Osteocyte (in vitro differentiated cells): ENCODE measurements at regions not wholly inside any gene's neighbourhood (a gene's known extent, or its start where the extent isn't known, plus 50 kb on each side); places are given as distances from the start of the nearest gene placed in this dataset.

Experiments used
- DNase-seq: peaks from one replicate; pipeline ENCODE4 v3.0.0; 2021; ENCODE audit warnings: mixed read lengths; ENCODE audit not compliant: unreplicated experiment; ENCODE audit errors: extremely low spot score
- H3K27ac Mint-ChIP-seq: one replicate; pipeline ENCODE4 v1.8.0; 2021; ENCODE audit warnings: mild to moderate bottlenecking, mixed read lengths; ENCODE audit not compliant: unreplicated experiment
- H3K27me3 Mint-ChIP-seq: one replicate; pipeline ENCODE4 v1.8.0; 2021; ENCODE audit warnings: mixed read lengths; ENCODE audit not compliant: unreplicated experiment
- H3K36me3 Mint-ChIP-seq: one replicate; pipeline ENCODE4 v1.8.0; 2021; ENCODE audit warnings: mixed read lengths; ENCODE audit not compliant: unreplicated experiment
- H3K4me1 Mint-ChIP-seq: one replicate; pipeline ENCODE4 v1.8.0; 2021; ENCODE audit warnings: mixed read lengths; ENCODE audit not compliant: unreplicated experiment
- H3K4me3 Mint-ChIP-seq: one replicate; pipeline ENCODE4 v1.8.0; 2021; ENCODE audit warnings: mild to moderate bottlenecking, moderate library complexity, mixed read lengths; ENCODE audit not compliant: unreplicated experiment
- H3K9me3 Mint-ChIP-seq: one replicate; pipeline ENCODE4 v1.8.0; 2021; ENCODE audit warnings: mixed read lengths; ENCODE audit not compliant: unreplicated experiment
- TF ChIP-seq, protein P1 (sequence below): fragments of 200-600 bp; sonication (generic); IDR thresholded peaks from 2 replicates; pipeline ENCODE4 v1.5.0; 2021; ENCODE audit warnings: antibody characterized with exemption, mild to moderate bottlenecking, moderate library complexity

- H3K27ac Mint-ChIP-seq, result no peak overlapping the region
- H3K27me3 Mint-ChIP-seq, result no peaks in the 10 kb centered on the region
- TF ChIP-seq, protein P1, sequence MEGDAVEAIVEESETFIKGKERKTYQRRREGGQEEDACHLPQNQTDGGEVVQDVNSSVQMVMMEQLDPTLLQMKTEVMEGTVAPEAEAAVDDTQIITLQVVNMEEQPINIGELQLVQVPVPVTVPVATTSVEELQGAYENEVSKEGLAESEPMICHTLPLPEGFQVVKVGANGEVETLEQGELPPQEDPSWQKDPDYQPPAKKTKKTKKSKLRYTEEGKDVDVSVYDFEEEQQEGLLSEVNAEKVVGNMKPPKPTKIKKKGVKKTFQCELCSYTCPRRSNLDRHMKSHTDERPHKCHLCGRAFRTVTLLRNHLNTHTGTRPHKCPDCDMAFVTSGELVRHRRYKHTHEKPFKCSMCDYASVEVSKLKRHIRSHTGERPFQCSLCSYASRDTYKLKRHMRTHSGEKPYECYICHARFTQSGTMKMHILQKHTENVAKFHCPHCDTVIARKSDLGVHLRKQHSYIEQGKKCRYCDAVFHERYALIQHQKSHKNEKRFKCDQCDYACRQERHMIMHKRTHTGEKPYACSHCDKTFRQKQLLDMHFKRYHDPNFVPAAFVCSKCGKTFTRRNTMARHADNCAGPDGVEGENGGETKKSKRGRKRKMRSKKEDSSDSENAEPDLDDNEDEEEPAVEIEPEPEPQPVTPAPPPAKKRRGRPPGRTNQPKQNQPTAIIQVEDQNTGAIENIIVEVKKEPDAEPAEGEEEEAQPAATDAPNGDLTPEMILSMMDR, result no peak
- H3K36me3 Mint-ChIP-seq, result no peaks in the 10 kb centered on the region
- H3K4me1 Mint-ChIP-seq, result peaks cover 2% of the 10 kb centered on the region
- DNase-seq, result no peak
- no peak overlapping the region for H3K4me3 Mint-ChIP-seq
- H3K9me3 Mint-ChIP-seq, result peaks cover 4% of the 10 kb centered on the region
Measured at GRCh38 chr3:80308637-80309036, 540.8 kb upstream of the ROBO1 start.

DNA sequence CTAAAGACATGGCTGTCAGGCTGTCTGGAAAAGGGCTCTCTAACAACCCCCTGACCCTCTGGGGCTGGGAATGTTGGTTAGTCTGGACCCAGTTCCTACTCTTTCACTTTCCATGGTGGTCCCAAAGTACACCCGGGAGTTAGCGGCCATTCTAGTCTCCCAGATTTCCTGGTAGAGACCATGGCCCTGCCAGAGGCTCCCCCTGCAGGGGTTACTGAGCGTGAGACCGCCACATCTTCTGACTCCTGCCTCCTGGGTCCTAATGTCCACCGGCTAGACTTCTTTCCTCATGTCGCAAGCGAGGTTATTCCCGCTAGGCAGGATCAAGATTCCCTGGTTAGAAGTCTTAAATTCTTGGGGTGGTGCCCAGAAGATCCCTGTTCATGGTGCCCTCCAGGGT lies 540.0 kb upstream of the ROBO1 start:
- H3K4me1 Mint-ChIP-seq, result no peaks in the 10 kb centered on the region
- no peaks in the 10 kb centered on the region for H3K27me3 Mint-ChIP-seq
- DNase-seq, result no peak
- H3K9me3 Mint-ChIP-seq, result no peaks in the 10 kb centered on the region
- TF ChIP-seq, protein P1, result no peak
- no peak overlapping the region for H3K4me3 Mint-ChIP-seq
- no peaks in the 10 kb centered on the region for H3K36me3 Mint-ChIP-seq
- H3K27ac Mint-ChIP-seq, result no peak overlapping the region

DNA sequence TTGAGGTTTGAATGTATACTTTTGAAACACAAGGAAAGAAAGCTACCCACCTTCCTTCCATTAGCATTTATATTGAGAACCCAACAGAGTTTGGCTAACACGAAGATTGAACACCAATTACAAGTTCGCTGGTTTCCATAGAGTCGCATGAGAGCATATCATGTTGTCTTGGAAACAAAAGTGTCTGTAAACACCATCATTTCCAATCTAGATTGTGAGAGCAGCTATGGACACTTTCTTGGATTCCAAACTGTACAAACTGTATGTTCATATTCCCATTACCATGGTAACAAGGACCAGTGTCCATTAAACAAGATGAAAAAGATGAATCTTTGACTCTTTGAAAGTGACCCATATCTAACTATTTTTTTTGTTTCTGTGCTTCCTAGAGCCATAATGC lies 529.9 kb upstream of the ROBO1 start:
- H3K4me3 Mint-ChIP-seq, result no peak overlapping the region
- no peak for DNase-seq
- no peaks in the 10 kb centered on the region for H3K9me3 Mint-ChIP-seq
- no peaks in the 10 kb centered on the region for H3K4me1 Mint-ChIP-seq
- no peaks in the 10 kb centered on the region for H3K36me3 Mint-ChIP-seq
- H3K27me3 Mint-ChIP-seq, result peaks cover 4% of the 10 kb centered on the region
- H3K27ac Mint-ChIP-seq, result no peak overlapping the region
- TF ChIP-seq, protein P1, result no peak

GRCh38 chr3:80285388-80285787 lies 517.6 kb upstream of the ROBO1 start:
- no peak overlapping the region for H3K27ac Mint-ChIP-seq
- DNase-seq, result no peak
- no peaks in the 10 kb centered on the region for H3K36me3 Mint-ChIP-seq

DNA sequence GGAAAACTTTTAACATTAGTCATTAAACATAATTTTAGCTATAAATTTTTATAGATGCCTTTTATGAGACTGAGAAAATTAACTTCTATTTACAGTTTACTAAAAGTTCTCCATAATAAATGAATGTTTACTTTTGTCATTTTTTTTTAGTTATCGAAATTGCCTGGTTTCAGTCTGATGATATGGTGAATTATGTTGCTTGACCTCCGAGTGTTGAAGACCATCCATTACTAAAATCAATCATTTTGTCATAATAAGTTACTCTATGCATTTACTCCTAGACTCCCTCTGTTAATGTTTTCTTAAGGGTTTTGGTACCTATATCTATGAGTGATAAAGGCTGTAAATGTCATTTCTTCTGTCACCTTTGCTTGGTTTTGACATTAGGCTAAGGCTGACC lies 516.0 kb upstream of the ROBO1 start:
- Mint-ChIP-seq H3K4me1 (peaks cover 6% of the 10 kb centered on the region), H3K9me3 (no peaks in the 10 kb centered on the region), H3K4me3 (no peak overlapping the region), H3K36me3 (no peaks in the 10 kb centered on the region), H3K27me3 (no peaks in the 10 kb centered on the region), H3K27ac (no peak overlapping the region)
- DNase-seq, result no peak
- TF ChIP-seq, protein P1, result no peak

More at GRCh38 chr3:80285388-80285787, 517.6 kb upstream of the ROBO1 start:
- TF ChIP-seq, protein P1, result no peak
- H3K4me1 Mint-ChIP-seq, result peaks cover 5% of the 10 kb centered on the region
- no peak overlapping the region for H3K4me3 Mint-ChIP-seq
- no peaks in the 10 kb centered on the region for H3K27me3 Mint-ChIP-seq
- H3K9me3 Mint-ChIP-seq, result peaks cover 1% of the 10 kb centered on the region
